ENCODE measurements at regions not wholly inside any gene's neighbourhood (a gene's known extent, or its start where the extent isn't known, plus 50 kb on each side); places are given as distances from the start of the nearest gene placed in this dataset.

GRCh38 chr1:63034256-63034655 is 250.3 kb downstream of the ATG4C start:
- Histone ChIP-seq H2AFZ (ENCODE audit: low read depth, low read length, poor library complexity, severe bottlenecking) (no peak overlapping the region), H3K79me2 (ENCODE audit: insufficient read depth, low read length) (no peaks in the 10 kb centered on the region), H3K9me2 (ENCODE audit: insufficient read depth) (no peaks in the 10 kb centered on the region), H3K27ac (ENCODE audit: low read depth, low read length) (no peak overlapping the region), H3K9ac (ENCODE audit: low read length) (no peak overlapping the region), H3K4me1 (ENCODE audit: control insufficient read depth in 1 of 2, insufficient read depth in 2 of 2, low read length in 2 of 2) (no peaks in the 10 kb centered on the region), H3K36me3 (ENCODE audit: control insufficient read depth in 1 of 2, insufficient read depth in 2 of 2, low read length in 2 of 2) (no peaks in the 10 kb centered on the region), H3K4me2 (ENCODE audit: low read length) (no peak overlapping the region), H3K4me3 (replicated peaks in 1 of 2; ENCODE audit: low read depth in 1 of 2, low read length in 2 of 2) (no peak overlapping the region), H3K27me3 (ENCODE audit: insufficient read depth, low read length) (peaks cover 5% of the 10 kb centered on the region), H4K20me1 (ENCODE audit: insufficient read depth) (no peaks in the 10 kb centered on the region), H3K9me3 (ENCODE audit: control insufficient read depth in 1 of 2, insufficient read depth in 1 of 2, low read depth in 1 of 2, low read length in 2 of 2) (no peaks in the 10 kb centered on the region)
- DNase-seq (ENCODE audit: low read depth, low spot score) (no peak), ATAC-seq (no peak)
- intact Hi-C loops (cut with micrococcal nuclease): no loop called here
- BruUV-seq (replicated peaks): no TSS peak
- RAD21 ChIA-PET (ENCODE audit: low non-redundant PET in 1 of 2, low total read pairs in 2 of 2, uncharacterized antibody in 2 of 2, unreplicated experiment in 2 of 2): no interaction called here
- CTCF ChIA-PET: no interaction called here
- POLR2A ChIA-PET: no interaction called here
- no peak for TF ChIP-seq EGR1 (IDR thresholded peaks at IDR 0.05; ENCODE audit: low read depth)
- TF ChIP-seq SRF (IDR thresholded peaks at IDR 0.05; ENCODE audit: low read depth): no peak
- TF ChIP-seq, protein P1, sequence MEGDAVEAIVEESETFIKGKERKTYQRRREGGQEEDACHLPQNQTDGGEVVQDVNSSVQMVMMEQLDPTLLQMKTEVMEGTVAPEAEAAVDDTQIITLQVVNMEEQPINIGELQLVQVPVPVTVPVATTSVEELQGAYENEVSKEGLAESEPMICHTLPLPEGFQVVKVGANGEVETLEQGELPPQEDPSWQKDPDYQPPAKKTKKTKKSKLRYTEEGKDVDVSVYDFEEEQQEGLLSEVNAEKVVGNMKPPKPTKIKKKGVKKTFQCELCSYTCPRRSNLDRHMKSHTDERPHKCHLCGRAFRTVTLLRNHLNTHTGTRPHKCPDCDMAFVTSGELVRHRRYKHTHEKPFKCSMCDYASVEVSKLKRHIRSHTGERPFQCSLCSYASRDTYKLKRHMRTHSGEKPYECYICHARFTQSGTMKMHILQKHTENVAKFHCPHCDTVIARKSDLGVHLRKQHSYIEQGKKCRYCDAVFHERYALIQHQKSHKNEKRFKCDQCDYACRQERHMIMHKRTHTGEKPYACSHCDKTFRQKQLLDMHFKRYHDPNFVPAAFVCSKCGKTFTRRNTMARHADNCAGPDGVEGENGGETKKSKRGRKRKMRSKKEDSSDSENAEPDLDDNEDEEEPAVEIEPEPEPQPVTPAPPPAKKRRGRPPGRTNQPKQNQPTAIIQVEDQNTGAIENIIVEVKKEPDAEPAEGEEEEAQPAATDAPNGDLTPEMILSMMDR (IDR thresholded peaks at IDR 0.05 in 2 of 3, conservative IDR thresholded peaks at IDR 0.05 in 1 of 3; ENCODE audit: borderline replicate concordance in 1 of 3, insufficient read depth in 1 of 3, low read depth in 2 of 3, low read length in 2 of 3): no peak

DNA sequence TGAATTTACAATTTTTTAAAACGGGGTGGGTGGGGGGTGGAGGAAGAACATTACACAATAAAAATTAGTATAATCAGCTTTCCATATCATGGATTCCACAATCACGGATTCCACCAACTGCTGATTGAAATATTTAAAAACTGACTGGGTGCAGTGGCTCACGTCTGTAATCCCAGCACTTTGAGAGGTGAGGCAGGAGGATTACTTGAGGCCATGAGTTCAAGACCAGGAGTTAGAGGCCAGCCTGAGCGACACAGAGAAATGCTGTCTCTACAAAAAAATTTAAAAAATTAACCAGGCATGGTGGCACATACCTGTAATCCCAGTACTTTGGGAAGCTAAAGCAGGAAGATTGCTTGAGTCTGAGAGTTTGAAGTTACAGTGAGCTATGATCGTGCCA is 254.7 kb downstream of the ATG4C start:
- Histone ChIP-seq H3K4me2 (ENCODE audit: low read length) (no peak overlapping the region), H3K4me3 (replicated peaks in 1 of 2; ENCODE audit: low read depth in 1 of 2, low read length in 2 of 2) (no peak overlapping the region), H3K36me3 (ENCODE audit: control insufficient read depth in 1 of 2, insufficient read depth in 2 of 2, low read length in 2 of 2) (no peaks in the 10 kb centered on the region), H3K27ac (ENCODE audit: low read depth, low read length) (no peak overlapping the region), H3K79me2 (ENCODE audit: insufficient read depth, low read length) (no peaks in the 10 kb centered on the region), H2AFZ (ENCODE audit: low read depth, low read length, poor library complexity, severe bottlenecking) (no peak overlapping the region), H3K9ac (ENCODE audit: low read length) (no peak overlapping the region), H3K27me3 (ENCODE audit: insufficient read depth, low read length) (no peaks in the 10 kb centered on the region), H3K4me1 (ENCODE audit: control insufficient read depth in 1 of 2, insufficient read depth in 2 of 2, low read length in 2 of 2) (no peaks in the 10 kb centered on the region), H3K9me2 (ENCODE audit: insufficient read depth) (no peaks in the 10 kb centered on the region), H3K9me3 (ENCODE audit: control insufficient read depth in 1 of 2, insufficient read depth in 1 of 2, low read depth in 1 of 2, low read length in 2 of 2) (no peaks in the 10 kb centered on the region), H4K20me1 (ENCODE audit: insufficient read depth) (no peaks in the 10 kb centered on the region)
- RAD21 ChIA-PET (ENCODE audit: low non-redundant PET in 1 of 2, low total read pairs in 2 of 2, uncharacterized antibody in 2 of 2, unreplicated experiment in 2 of 2): no interaction called here
- TF ChIP-seq, protein P2, sequence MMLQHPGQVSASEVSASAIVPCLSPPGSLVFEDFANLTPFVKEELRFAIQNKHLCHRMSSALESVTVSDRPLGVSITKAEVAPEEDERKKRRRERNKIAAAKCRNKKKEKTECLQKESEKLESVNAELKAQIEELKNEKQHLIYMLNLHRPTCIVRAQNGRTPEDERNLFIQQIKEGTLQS (IDR thresholded peaks at IDR 0.05): no peak
- TF ChIP-seq FOSL1 (IDR thresholded peaks at IDR 0.05; ENCODE audit: low read depth): no peak
- no peak for TF ChIP-seq POLR2A (IDR thresholded peaks at IDR 0.05; ENCODE audit: borderline replicate concordance, extremely low read depth, insufficient read depth, insufficient read length)
- no peak for TF ChIP-seq ZNF274 (IDR thresholded peaks at IDR 0.05; ENCODE audit: low read depth, low read length)
- TF ChIP-seq CBX3 (IDR thresholded peaks at IDR 0.05; ENCODE audit: low read depth): no peak
- no peak for TF ChIP-seq SP1 (IDR thresholded peaks at IDR 0.05; ENCODE audit: low read depth)
- no peak for TF ChIP-seq EGR1 (IDR thresholded peaks at IDR 0.05; ENCODE audit: low read depth)
- no peak for DNase-seq (ENCODE audit: low read depth, low spot score)
- no TSS peak for BruUV-seq (replicated peaks)
- intact Hi-C loops (cut with micrococcal nuclease): no loop called here
- ATAC-seq: no peak
- CTCF ChIA-PET: no interaction called here
- POLR2A ChIA-PET: no interaction called here
